ENCODE measurements at regions not wholly inside any gene's neighbourhood (a gene's known extent, or its start where the extent isn't known, plus 50 kb on each side); places are given as distances from the start of the nearest gene placed in this dataset.

DNA sequence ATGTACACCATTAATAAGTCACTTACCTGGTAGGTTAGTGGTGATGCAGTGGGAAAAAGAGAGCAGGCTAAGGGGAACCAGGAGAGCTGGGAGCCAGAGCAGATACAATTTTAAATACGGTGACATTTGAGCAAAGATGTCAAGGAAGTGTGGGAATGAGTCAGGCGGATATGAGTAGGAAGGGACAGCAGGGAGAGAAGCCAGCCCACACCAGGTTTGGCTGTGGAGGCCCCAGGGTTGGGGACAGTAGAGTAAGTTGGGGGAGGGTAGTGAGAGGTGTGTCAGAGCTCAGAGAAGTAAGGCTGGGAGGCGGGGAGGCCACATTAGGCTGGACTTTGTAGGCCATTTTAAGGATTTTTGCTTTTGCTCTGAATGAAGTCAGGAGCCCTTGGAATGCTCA lies 482.0 kb downstream of the DISC1 start:
- no peaks in the 10 kb centered on the region for H3K27me3 ChIP-seq (ENCODE audit: control insufficient read depth, low read length)
- no peaks in the 10 kb centered on the region for H3K36me3 ChIP-seq (ENCODE audit: control insufficient read depth, low read length)
- H3F3A ChIP-seq (ENCODE audit: control insufficient read depth, insufficient read depth) = no peaks in the 10 kb centered on the region
- no peaks in the 10 kb centered on the region for H4K20me1 ChIP-seq (ENCODE audit: control insufficient read depth, insufficient read depth, low read depth, low read length)
- H3K4me1 ChIP-seq (ENCODE audit: control insufficient read depth, low read length) = no peaks in the 10 kb centered on the region
- TF ChIP-seq EZH2phosphoT487 (IDR thresholded peaks at IDR 0.05; ENCODE audit: borderline replicate concordance, low read length) = no peak
- no peak for TF ChIP-seq CTCF (IDR thresholded peaks at IDR 0.05; ENCODE audit: low read depth, low read length, poor library complexity, severe bottlenecking)
- H3K9me2 ChIP-seq (replicated peaks; ENCODE audit: control insufficient read depth, low read length) = no peaks in the 10 kb centered on the region
- no peak overlapping the region for H3K4me2 ChIP-seq (ENCODE audit: low read length)
- no peaks in the 10 kb centered on the region for H3K9me3 ChIP-seq (ENCODE audit: control insufficient read depth, insufficient read depth, low read length)
- no peaks in the 10 kb centered on the region for H3K79me2 ChIP-seq (ENCODE audit: control insufficient read depth, low read length)
- H3K27ac ChIP-seq (ENCODE audit: low read depth, low read length) = no peak overlapping the region
- no peak overlapping the region for H3K4me3 ChIP-seq (ENCODE audit: low read length)

DNA sequence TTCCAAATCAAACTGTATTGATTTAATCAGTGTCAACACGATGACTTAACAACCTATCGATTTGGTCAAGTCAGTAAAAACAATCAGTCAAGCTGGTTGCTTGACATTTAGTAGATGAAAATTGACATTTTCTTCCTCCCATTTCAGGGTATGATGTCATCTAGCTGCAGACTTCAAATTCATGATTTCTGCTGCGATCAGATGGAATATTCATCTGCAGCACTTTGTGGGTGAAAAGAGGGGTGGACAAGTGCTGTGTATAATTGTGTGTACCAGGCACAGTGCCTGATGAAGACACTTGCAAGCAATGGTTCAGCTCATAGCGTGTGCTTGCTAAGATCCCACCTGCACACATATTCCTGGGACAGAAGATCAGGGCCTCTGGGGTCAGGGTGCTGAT lies 479.8 kb downstream of the DISC1 start:
- Histone ChIP-seq H3K79me2 (ENCODE audit: control insufficient read depth, low read length) (no peaks in the 10 kb centered on the region), H3K27ac (ENCODE audit: low read depth, low read length) (no peak overlapping the region), H4K20me1 (ENCODE audit: control insufficient read depth, insufficient read depth, low read depth, low read length) (no peaks in the 10 kb centered on the region), H3K36me3 (ENCODE audit: control insufficient read depth, low read length) (no peaks in the 10 kb centered on the region), H3F3A (ENCODE audit: control insufficient read depth, insufficient read depth) (no peaks in the 10 kb centered on the region), H3K4me2 (ENCODE audit: low read length) (no peak overlapping the region), H3K9me2 (replicated peaks; ENCODE audit: control insufficient read depth, low read length) (no peaks in the 10 kb centered on the region), H3K4me3 (ENCODE audit: low read length) (no peak overlapping the region), H3K27me3 (ENCODE audit: control insufficient read depth, low read length) (no peaks in the 10 kb centered on the region), H3K9me3 (ENCODE audit: control insufficient read depth, insufficient read depth, low read length) (no peaks in the 10 kb centered on the region), H3K4me1 (ENCODE audit: control insufficient read depth, low read length) (no peaks in the 10 kb centered on the region)
- TF ChIP-seq EZH2phosphoT487 (IDR thresholded peaks at IDR 0.05; ENCODE audit: borderline replicate concordance, low read length) = no peak
- TF ChIP-seq CTCF (IDR thresholded peaks at IDR 0.05; ENCODE audit: low read depth, low read length, poor library complexity, severe bottlenecking) = no peak

- Histone ChIP-seq H3K9me2 (replicated peaks; ENCODE audit: control insufficient read depth, low read length) (no peaks in the 10 kb centered on the region), H3K79me2 (ENCODE audit: control insufficient read depth, low read length) (no peaks in the 10 kb centered on the region), H3K4me1 (ENCODE audit: control insufficient read depth, low read length) (no peaks in the 10 kb centered on the region), H4K20me1 (ENCODE audit: control insufficient read depth, insufficient read depth, low read depth, low read length) (no peaks in the 10 kb centered on the region), H3K9me3 (ENCODE audit: control insufficient read depth, insufficient read depth, low read length) (no peaks in the 10 kb centered on the region), H3K27ac (ENCODE audit: low read depth, low read length) (no peak overlapping the region), H3K36me3 (ENCODE audit: control insufficient read depth, low read length) (no peaks in the 10 kb centered on the region), H3K4me3 (ENCODE audit: low read length) (no peak overlapping the region), H3F3A (ENCODE audit: control insufficient read depth, insufficient read depth) (no peaks in the 10 kb centered on the region), H3K27me3 (ENCODE audit: control insufficient read depth, low read length) (no peaks in the 10 kb centered on the region), H3K4me2 (ENCODE audit: low read length) (no peak overlapping the region)
- TF ChIP-seq EZH2phosphoT487 (IDR thresholded peaks at IDR 0.05; ENCODE audit: borderline replicate concordance, low read length) (no peak), CTCF (IDR thresholded peaks at IDR 0.05; ENCODE audit: low read depth, low read length, poor library complexity, severe bottlenecking) (no peak)
Measured at GRCh38 chr1:232105561-232105960, 479.0 kb downstream of the DISC1 start.

DNA sequence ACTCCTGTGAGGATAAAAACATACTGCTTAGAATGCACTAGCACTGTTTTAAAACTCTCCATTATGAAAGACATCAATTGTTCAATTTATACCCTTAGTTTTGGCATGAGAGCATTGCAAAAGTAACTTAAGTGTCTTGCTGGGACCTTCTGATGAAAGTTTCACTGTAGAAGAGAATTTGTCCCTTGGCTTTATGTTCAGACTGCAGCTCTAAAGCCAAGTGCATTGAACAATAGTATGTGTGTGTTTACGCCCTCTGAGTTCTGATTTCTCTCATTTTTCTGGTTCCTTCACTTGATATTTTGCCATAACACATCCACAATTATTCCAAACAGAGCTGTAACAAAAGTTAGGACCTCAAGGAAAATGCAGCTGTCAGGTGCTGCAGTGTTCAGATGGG lies 474.6 kb downstream of the DISC1 start:
- H3F3A ChIP-seq (ENCODE audit: control insufficient read depth, insufficient read depth) = no peaks in the 10 kb centered on the region
- H3K36me3 ChIP-seq (ENCODE audit: control insufficient read depth, low read length) = no peaks in the 10 kb centered on the region
- H3K27ac ChIP-seq (ENCODE audit: low read depth, low read length) = no peak overlapping the region

More for the DNA sequence above, 474.6 kb downstream of the DISC1 start:
- Histone ChIP-seq H3K27me3 (ENCODE audit: control insufficient read depth, low read length) (no peaks in the 10 kb centered on the region), H3K79me2 (ENCODE audit: control insufficient read depth, low read length) (no peaks in the 10 kb centered on the region), H4K20me1 (ENCODE audit: control insufficient read depth, insufficient read depth, low read depth, low read length) (no peaks in the 10 kb centered on the region), H3K4me2 (ENCODE audit: low read length) (no peak overlapping the region), H3K4me1 (ENCODE audit: control insufficient read depth, low read length) (no peaks in the 10 kb centered on the region), H3K9me3 (ENCODE audit: control insufficient read depth, insufficient read depth, low read length) (no peaks in the 10 kb centered on the region), H3K4me3 (ENCODE audit: low read length) (no peak overlapping the region), H3K9me2 (replicated peaks; ENCODE audit: control insufficient read depth, low read length) (no peaks in the 10 kb centered on the region)
- TF ChIP-seq EZH2phosphoT487 (IDR thresholded peaks at IDR 0.05; ENCODE audit: borderline replicate concordance, low read length) = no peak
- TF ChIP-seq CTCF (IDR thresholded peaks at IDR 0.05; ENCODE audit: low read depth, low read length, poor library complexity, severe bottlenecking) = no peak

Measured in DOHH2 (cell line).